H1 (cell line): ENCODE measurements at regions not wholly inside any gene's neighbourhood (a gene's known extent, or its start where the extent isn't known, plus 50 kb on each side); places are given as distances from the start of the nearest gene placed in this dataset.
"Not testable (repeated sequence)": the region's sequence is repeated elsewhere in the genome, so short reads cannot be mapped to it uniquely, and the experiment has no call there.

Experiments used
- CEBPB ChIP-seq: IDR thresholded peaks from 2 replicates; pipeline ENCODE4 v1.6.1; 2012; ENCODE audit warnings: low read depth, low read length
- CHD2 ChIP-seq: IDR thresholded peaks from 2 replicates; pipeline ENCODE4 v1.6.1; 2012; ENCODE audit warnings: low read length, improper control_type of control experiment
- EZH2 ChIP-seq: fragments of 200-600 bp; sonication (generic); IDR thresholded peaks from 2 replicates; pipeline ENCODE4 v1.7.1; 2012; ENCODE audit warnings: low read depth, mild to moderate bottlenecking, moderate library complexity, low read length, inconsistent platforms; ENCODE audit not compliant: severe bottlenecking
- KDM1A ChIP-seq: fragments of 200-600, 300-600 bp; sonication (generic); IDR thresholded peaks from 2 replicates; pipeline ENCODE4 v1.7.1; 2016; ENCODE audit warnings: mild to moderate bottlenecking, low read length, borderline replicate concordance
- TF ChIP-seq, protein P1 (sequence below), 3 experiments: IDR thresholded peaks; 1 replicate in 2 of 3; 2 replicates in 1 of 3; pipeline versions ENCODE4 v1.5.1 to v1.6.1; 2011; ENCODE audit warnings: low read length in 3 of 3, mild to moderate bottlenecking in 3 of 3, inconsistent platforms in 2 of 3, low read depth in 1 of 3, moderate library complexity in 1 of 3; ENCODE audit not compliant: insufficient read depth in 1 of 3; ENCODE audit errors: control extremely low read depth in 1 of 3

DNA sequence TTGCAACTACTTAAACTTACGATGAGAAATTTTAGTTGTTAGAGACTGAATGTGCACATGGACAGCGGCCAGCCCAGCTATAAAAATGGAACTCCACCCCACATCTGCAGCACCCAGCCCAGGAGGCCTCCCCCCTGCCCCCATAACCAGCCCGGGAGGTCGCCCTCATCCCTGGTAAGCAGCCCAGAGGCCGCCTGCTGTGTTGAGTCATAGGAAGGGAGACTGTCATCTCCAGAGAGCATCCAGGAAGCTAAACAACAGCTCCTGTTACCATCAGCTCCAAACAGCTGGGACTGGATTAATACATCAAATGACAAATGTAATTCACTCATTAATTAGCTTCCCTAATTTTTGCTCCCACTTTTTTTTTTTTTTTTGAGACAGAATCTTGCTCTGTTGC, 5452.7 kb upstream of the TPTE start:
- TF ChIP-seq CHD2, EZH2, KDM1A, CEBPB: not testable (repeated sequence)
- TF ChIP-seq, protein P1, sequence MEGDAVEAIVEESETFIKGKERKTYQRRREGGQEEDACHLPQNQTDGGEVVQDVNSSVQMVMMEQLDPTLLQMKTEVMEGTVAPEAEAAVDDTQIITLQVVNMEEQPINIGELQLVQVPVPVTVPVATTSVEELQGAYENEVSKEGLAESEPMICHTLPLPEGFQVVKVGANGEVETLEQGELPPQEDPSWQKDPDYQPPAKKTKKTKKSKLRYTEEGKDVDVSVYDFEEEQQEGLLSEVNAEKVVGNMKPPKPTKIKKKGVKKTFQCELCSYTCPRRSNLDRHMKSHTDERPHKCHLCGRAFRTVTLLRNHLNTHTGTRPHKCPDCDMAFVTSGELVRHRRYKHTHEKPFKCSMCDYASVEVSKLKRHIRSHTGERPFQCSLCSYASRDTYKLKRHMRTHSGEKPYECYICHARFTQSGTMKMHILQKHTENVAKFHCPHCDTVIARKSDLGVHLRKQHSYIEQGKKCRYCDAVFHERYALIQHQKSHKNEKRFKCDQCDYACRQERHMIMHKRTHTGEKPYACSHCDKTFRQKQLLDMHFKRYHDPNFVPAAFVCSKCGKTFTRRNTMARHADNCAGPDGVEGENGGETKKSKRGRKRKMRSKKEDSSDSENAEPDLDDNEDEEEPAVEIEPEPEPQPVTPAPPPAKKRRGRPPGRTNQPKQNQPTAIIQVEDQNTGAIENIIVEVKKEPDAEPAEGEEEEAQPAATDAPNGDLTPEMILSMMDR (IDR thresholded peaks at IDR 0.05; ENCODE audit: control extremely low read depth in 1 of 3, insufficient read depth in 1 of 3, low read depth in 1 of 3, low read length in 3 of 3): not testable (repeated sequence)
